Omental fat pad (tissue), 3 donors: ENCODE measurements at regions not wholly inside any gene's neighbourhood (a gene's known extent, or its start where the extent isn't known, plus 50 kb on each side); places are given as distances from the start of the nearest gene placed in this dataset.

ENCODE experiments used
- ATAC-seq: fragments of 150-250 bp; one replicate; pipeline ENCODE4 v1.9.1; 2016; ENCODE audit warnings: mild to moderate bottlenecking, moderate library complexity; ENCODE audit not compliant: low FRiP score
- DNase-seq: peaks from one replicate; pipeline ENCODE4 v3.0.0-alpha.2; 2019; ENCODE audit warnings: low spot score
- CTCF ChIP-seq, 3 donors: fragments of 450-650 bp; IDR thresholded peaks; one replicate each; pipeline ENCODE4 v1.5.1; 2016 to 2017; ENCODE audit warnings: antibody characterized with exemption in 3 of 3, mild to moderate bottlenecking in 3 of 3, moderate library complexity in 2 of 3

- no peak for TF ChIP-seq CTCF (IDR thresholded peaks at IDR 0.05)
- ATAC-seq (no peak), DNase-seq (no peak)
These were observed 98.6 kb downstream of the FHDC1 start for GRCh38 chr4:153034681-153035080.

GRCh38 chr4:153036931-153037482, 100.9 kb downstream of the FHDC1 start:
- no peak for DNase-seq

GRCh38 chr4:153038623-153039311, 102.6 kb downstream of the FHDC1 start:
- no peak for ATAC-seq
- DNase-seq, result no peak
- TF ChIP-seq CTCF (IDR thresholded peaks at IDR 0.05), result no peak

More at GRCh38 chr4:153036931-153037482, 100.9 kb downstream of the FHDC1 start:
- no peak for TF ChIP-seq CTCF (IDR thresholded peaks at IDR 0.05)
- ATAC-seq, result no peak

GRCh38 chr4:153039542-153040185, 103.5 kb downstream of the FHDC1 start:
- no peak for DNase-seq
- no peak for ATAC-seq
- TF ChIP-seq CTCF (IDR thresholded peaks at IDR 0.05), result no peak

GRCh38 chr4:153040677-153041076, 104.6 kb downstream of the FHDC1 start:
- ATAC-seq, result no peak
- no peak for TF ChIP-seq CTCF (IDR thresholded peaks at IDR 0.05)
- no peak for DNase-seq

GRCh38 chr4:153044036-153044435, 107.9 kb downstream of the FHDC1 start:
- TF ChIP-seq CTCF (IDR thresholded peaks at IDR 0.05), result no peak
- DNase-seq, result no peak
- no peak for ATAC-seq
